T-helper 1 cell treated with Interleukin-12 subunit alpha and Interleukin-12 subunit beta and Interleukin-4 antibody, amounts not matched to agents 30 μg/mL and 1 μg/mL, for 36 hours (primary cell): ENCODE measurements at regions not wholly inside any gene's neighbourhood (a gene's known extent, or its start where the extent isn't known, plus 50 kb on each side); places are given as distances from the start of the nearest gene placed in this dataset.
"Not testable (repeated sequence)": the region's sequence is repeated elsewhere in the genome, so short reads cannot be mapped to it uniquely, and the experiment has no call there.

Source experiments
- H3K27ac Mint-ChIP-seq: one replicate; pipeline ENCODE4 v1.8.0; 2021; ENCODE audit warnings: mild to moderate bottlenecking, mixed read lengths
- H3K27me3 Mint-ChIP-seq: one replicate; pipeline ENCODE4 v1.8.0; 2021; ENCODE audit warnings: low read depth, mixed read lengths
- H3K36me3 Mint-ChIP-seq: one replicate; pipeline ENCODE4 v1.8.0; 2021; ENCODE audit warnings: low read depth, mixed read lengths
- H3K4me1 Mint-ChIP-seq: one replicate; pipeline ENCODE4 v1.8.0; 2021; ENCODE audit warnings: low read depth, mixed read lengths
- H3K4me3 Mint-ChIP-seq: one replicate; pipeline ENCODE4 v1.8.0; 2021; ENCODE audit warnings: mild to moderate bottlenecking, moderate library complexity, mixed read lengths
- H3K9me3 Mint-ChIP-seq: one replicate; pipeline ENCODE4 v1.8.0; 2021; ENCODE audit warnings: mixed read lengths

GRCh38 chr5:40206030-40206429 lies 473.7 kb upstream of the PTGER4 start:
- peaks cover 12% of the 10 kb centered on the region for H3K4me1 Mint-ChIP-seq
- peaks cover 8% of the 10 kb centered on the region for H3K36me3 Mint-ChIP-seq
- H3K4me3 Mint-ChIP-seq: no peak overlapping the region
- no peaks in the 10 kb centered on the region for H3K27me3 Mint-ChIP-seq
- H3K9me3 Mint-ChIP-seq: peaks cover 26% of the 10 kb centered on the region
- no peak overlapping the region for H3K27ac Mint-ChIP-seq

- Mint-ChIP-seq H3K36me3 (peaks cover 10% of the 10 kb centered on the region), H3K9me3 (peaks cover 26% of the 10 kb centered on the region), H3K4me3 (no peak overlapping the region), H3K27me3 (no peaks in the 10 kb centered on the region), H3K27ac (no peak overlapping the region), H3K4me1 (peaks cover 9% of the 10 kb centered on the region)
These were observed 475.6 kb upstream of the PTGER4 start for GRCh38 chr5:40204144-40204543.

DNA sequence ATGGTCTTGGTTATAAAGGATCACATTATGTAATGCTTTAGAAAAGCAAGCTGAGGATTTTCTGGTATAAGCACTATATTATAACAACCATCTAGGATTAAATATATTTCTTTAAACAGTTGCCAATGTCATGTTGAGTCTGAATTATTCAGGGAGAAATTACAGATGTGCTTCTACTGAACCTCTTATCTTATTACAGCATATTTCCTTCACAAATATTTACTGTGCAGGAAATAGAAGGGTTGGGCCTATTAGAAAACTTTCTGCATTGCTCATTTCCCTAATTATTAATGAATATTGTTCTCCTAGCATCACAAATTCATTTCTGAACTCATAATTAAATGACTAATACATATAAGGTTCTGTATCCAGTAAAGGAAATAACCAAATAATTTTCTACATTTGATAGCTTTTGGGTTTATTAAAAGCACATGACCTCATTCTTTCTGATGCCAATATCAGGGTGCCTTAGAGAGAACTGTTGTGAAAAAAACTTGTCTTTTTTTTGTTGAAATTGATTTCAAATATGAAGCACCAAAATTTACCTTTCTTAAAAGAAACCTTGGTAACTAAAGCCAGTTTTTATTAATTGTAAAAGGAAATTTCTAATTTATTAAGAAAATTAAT lies 476.8 kb upstream of the PTGER4 start:
- Mint-ChIP-seq H3K27me3 (no peaks in the 10 kb centered on the region), H3K4me3 (no peak overlapping the region), H3K4me1 (peaks cover 5% of the 10 kb centered on the region), H3K9me3 (peaks cover 24% of the 10 kb centered on the region), H3K27ac (no peak overlapping the region), H3K36me3 (peaks cover 5% of the 10 kb centered on the region)

DNA sequence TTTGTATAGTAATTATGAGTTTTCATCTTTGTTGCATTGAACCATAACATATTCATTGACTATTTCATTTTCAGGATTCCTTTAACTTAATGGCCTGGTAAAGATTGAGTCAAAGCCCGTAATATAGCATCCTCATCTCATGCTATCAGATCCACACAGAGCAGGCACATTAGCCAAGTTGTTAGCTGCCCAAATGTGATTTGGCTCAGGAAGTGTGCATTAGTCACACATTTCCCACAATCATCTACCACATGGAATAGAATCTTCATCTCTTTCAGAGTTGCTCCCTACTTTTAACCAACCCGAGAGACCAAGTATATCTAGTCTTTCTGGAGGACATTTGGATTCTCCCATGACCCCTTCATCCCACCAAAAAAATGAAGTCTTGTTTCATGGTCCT lies 481.0 kb upstream of the PTGER4 start:
- Mint-ChIP-seq H3K9me3 (peaks cover 22% of the 10 kb centered on the region), H3K27ac (no peak overlapping the region), H3K4me3 (no peak overlapping the region), H3K36me3 (peaks cover 4% of the 10 kb centered on the region), H3K4me1 (peaks cover 2% of the 10 kb centered on the region), H3K27me3 (no peaks in the 10 kb centered on the region)

GRCh38 chr5:40195574-40195973 lies 484.1 kb upstream of the PTGER4 start:
- H3K27me3 Mint-ChIP-seq, H3K4me1 Mint-ChIP-seq, H3K36me3 Mint-ChIP-seq, H3K27ac Mint-ChIP-seq, H3K4me3 Mint-ChIP-seq: not testable (repeated sequence)
- peaks cover 18% of the 10 kb centered on the region for H3K9me3 Mint-ChIP-seq

- H3K4me1 Mint-ChIP-seq: no peaks in the 10 kb centered on the region
- peaks cover 7% of the 10 kb centered on the region for H3K9me3 Mint-ChIP-seq
- H3K27ac Mint-ChIP-seq: no peak overlapping the region
- H3K36me3 Mint-ChIP-seq: peaks cover 3% of the 10 kb centered on the region
- H3K4me3 Mint-ChIP-seq: no peak overlapping the region
- no peaks in the 10 kb centered on the region for H3K27me3 Mint-ChIP-seq
These were observed 488.6 kb upstream of the PTGER4 start for GRCh38 chr5:40191150-40191549.

DNA sequence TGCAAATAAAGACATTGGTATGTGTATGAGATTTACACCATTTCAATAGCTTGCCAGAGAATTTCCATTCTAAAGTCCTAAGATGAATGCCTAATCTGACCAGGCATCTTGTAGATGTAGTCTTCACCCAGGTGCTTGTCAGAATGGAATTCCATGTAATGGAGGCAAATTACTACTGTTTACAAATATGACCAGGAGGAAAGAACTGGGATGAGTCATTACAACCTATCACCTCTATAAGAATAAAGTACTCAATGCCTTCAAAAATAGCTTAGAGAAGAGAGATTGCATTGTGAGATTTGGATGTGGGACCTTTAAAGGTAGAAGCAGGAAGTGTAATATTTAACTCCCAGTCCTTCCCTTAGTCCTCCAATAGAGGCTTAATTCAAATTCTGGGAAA lies 507.0 kb upstream of the PTGER4 start:
- Mint-ChIP-seq H3K27me3 (no peaks in the 10 kb centered on the region), H3K4me1 (no peaks in the 10 kb centered on the region), H3K9me3 (peaks cover 36% of the 10 kb centered on the region), H3K27ac (no peak overlapping the region), H3K36me3 (peaks cover 17% of the 10 kb centered on the region), H3K4me3 (no peak overlapping the region)

DNA sequence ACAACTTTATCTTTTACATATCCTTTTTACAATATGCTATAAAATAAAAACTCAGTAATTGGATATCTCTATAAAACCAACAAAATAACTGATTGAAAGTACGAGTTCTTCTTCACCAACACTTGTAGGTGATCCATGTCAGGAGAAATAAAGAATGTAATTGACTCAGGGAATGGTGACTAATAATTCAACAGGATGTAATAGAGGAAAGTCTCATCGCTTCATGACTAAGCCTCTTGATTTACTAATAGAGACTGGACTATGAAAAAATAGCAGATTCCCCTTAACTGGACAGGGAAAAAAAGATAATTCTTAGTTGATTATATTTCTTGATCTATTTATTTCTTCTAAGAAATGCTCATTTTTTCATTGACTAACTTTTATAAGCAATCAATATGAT lies 507.7 kb upstream of the PTGER4 start:
- Mint-ChIP-seq H3K27ac (no peak overlapping the region), H3K4me1 (no peaks in the 10 kb centered on the region), H3K9me3 (peaks cover 32% of the 10 kb centered on the region), H3K36me3 (peaks cover 16% of the 10 kb centered on the region), H3K4me3 (no peak overlapping the region), H3K27me3 (no peaks in the 10 kb centered on the region)

DNA sequence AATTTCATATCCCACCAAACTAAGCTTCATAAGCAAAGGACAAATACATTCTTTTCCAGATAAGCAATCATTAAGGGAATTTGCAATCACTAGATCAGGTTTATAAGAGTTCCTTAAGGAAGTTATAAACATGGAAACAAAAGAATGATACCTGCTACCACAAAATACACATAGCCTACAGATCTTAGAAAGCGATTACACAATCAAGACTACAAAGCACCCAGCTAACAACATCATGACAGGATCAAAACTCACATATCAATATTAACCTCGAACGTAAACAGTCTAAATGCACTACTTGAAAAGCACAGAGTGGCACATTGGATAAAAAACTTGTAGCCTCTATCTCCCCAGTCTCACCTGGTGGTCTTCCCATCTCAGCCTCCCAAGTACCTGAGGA lies 512.4 kb upstream of the PTGER4 start:
- H3K27ac Mint-ChIP-seq: no peak overlapping the region
- no peaks in the 10 kb centered on the region for H3K27me3 Mint-ChIP-seq
- peaks cover 18% of the 10 kb centered on the region for H3K9me3 Mint-ChIP-seq
- H3K36me3 Mint-ChIP-seq: peaks cover 9% of the 10 kb centered on the region
- H3K4me3 Mint-ChIP-seq: no peak overlapping the region
- peaks cover 6% of the 10 kb centered on the region for H3K4me1 Mint-ChIP-seq

- H3K36me3 Mint-ChIP-seq: peaks cover 9% of the 10 kb centered on the region
- H3K27me3 Mint-ChIP-seq: no peaks in the 10 kb centered on the region
- H3K4me3 Mint-ChIP-seq: no peak overlapping the region
- H3K27ac Mint-ChIP-seq: no peak overlapping the region
- peaks cover 6% of the 10 kb centered on the region for H3K4me1 Mint-ChIP-seq
- H3K9me3 Mint-ChIP-seq: peaks cover 18% of the 10 kb centered on the region
These were observed 512.9 kb upstream of the PTGER4 start for GRCh38 chr5:40166802-40167201.

DNA sequence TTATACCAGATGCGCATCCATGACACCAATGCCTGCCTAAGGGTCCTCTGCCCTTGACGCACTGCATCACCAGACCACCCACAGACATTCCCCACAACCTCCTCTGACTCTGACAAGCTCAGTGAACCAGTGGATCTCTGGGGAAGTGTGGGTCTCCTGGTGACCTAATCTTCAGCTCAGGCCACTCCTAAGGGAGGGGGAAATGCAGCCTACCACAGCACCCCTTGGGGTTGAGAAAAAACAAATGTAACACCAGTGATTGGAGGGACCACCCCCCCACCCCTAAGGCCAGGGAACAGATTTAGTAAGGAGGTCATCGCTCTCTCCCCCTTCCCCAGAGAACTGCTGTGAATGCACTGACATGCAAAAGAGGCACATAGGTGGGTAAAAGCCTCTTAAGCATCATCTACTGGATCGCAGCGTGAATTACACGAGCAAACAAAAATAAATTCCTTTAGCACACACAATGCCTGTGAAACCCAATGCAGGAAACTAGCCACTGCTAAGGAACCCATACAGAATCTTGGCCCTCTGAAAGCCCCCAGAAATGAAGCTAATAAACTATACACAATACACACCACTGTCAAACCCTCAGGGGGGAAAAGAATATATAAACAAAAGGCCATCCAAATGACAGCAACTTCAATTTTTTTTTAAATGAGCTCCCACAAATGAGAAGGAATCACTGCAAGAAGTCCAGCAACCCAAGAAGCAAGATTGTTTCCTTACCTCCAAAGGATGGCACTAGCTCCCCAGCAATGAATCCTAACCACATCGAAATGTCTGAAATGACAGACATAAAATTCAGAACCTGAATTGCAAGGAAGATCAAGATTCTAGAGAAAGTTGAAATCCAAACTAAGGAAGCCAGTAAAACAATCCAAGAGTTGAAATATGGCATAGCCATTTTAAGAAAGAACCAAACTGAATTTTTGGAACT lies 513.7 kb upstream of the PTGER4 start:
- H3K27ac Mint-ChIP-seq: no peak overlapping the region
- no peaks in the 10 kb centered on the region for H3K27me3 Mint-ChIP-seq
- peaks cover 6% of the 10 kb centered on the region for H3K4me1 Mint-ChIP-seq
- H3K9me3 Mint-ChIP-seq: peaks cover 18% of the 10 kb centered on the region
- no peak overlapping the region for H3K4me3 Mint-ChIP-seq
- peaks cover 9% of the 10 kb centered on the region for H3K36me3 Mint-ChIP-seq

- H3K27me3 Mint-ChIP-seq: no peaks in the 10 kb centered on the region
- no peak overlapping the region for H3K4me3 Mint-ChIP-seq
- H3K4me1 Mint-ChIP-seq: peaks cover 6% of the 10 kb centered on the region
These were observed 514.5 kb upstream of the PTGER4 start for GRCh38 chr5:40165106-40165788.

DNA sequence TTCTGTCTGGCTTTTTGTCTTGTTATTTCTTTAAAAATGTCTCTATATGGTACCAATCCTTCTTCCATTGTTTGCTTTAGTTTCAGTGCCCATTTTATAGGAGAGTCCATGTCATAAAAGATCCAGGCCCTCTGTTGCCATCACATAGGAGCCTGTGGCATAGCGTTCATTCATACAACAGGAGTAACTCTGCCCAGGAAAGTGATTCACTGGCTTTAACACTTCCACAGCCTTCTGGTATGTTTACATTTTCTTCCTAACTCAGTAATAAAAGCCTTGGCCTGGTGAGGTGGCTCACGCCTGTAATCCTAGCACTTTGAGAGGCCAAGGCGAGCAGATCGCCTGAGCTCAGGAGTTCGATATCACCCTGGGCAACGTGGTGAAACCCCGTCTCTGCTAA lies 519.3 kb upstream of the PTGER4 start:
- H3K4me1 Mint-ChIP-seq: no peaks in the 10 kb centered on the region
- no peaks in the 10 kb centered on the region for H3K36me3 Mint-ChIP-seq
- H3K27ac Mint-ChIP-seq: no peak overlapping the region
- H3K4me3 Mint-ChIP-seq: no peak overlapping the region
- H3K9me3 Mint-ChIP-seq: no peaks in the 10 kb centered on the region
- no peaks in the 10 kb centered on the region for H3K27me3 Mint-ChIP-seq

More at GRCh38 chr5:40165106-40165788, 514.5 kb upstream of the PTGER4 start:
- peaks cover 10% of the 10 kb centered on the region for H3K9me3 Mint-ChIP-seq
- H3K27ac Mint-ChIP-seq: no peak overlapping the region
- peaks cover 9% of the 10 kb centered on the region for H3K36me3 Mint-ChIP-seq

DNA sequence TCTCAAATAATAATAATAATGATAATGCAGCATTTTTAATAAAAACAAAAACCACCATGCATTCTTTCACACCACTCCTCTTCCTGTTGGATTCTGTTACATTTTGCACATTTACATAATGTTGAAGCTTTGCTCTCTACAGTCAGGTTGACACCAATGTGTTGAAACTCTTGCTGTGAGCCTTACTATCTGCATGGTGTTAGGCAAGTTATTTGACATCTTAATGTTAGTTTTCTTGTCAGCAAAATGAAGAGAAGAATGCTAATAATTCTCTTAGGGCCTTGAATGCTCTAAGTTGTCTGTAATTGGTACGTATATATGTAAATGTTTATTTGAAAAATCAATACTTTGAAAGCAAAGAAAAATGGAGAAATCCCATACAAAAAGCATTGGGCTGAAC lies 525.5 kb upstream of the PTGER4 start:
- no peaks in the 10 kb centered on the region for H3K27me3 Mint-ChIP-seq
- H3K27ac Mint-ChIP-seq: no peak overlapping the region
- H3K9me3 Mint-ChIP-seq: peaks cover 3% of the 10 kb centered on the region
- H3K4me1 Mint-ChIP-seq: peaks cover 8% of the 10 kb centered on the region
- H3K4me3 Mint-ChIP-seq: no peak overlapping the region
- peaks cover 2% of the 10 kb centered on the region for H3K36me3 Mint-ChIP-seq

DNA sequence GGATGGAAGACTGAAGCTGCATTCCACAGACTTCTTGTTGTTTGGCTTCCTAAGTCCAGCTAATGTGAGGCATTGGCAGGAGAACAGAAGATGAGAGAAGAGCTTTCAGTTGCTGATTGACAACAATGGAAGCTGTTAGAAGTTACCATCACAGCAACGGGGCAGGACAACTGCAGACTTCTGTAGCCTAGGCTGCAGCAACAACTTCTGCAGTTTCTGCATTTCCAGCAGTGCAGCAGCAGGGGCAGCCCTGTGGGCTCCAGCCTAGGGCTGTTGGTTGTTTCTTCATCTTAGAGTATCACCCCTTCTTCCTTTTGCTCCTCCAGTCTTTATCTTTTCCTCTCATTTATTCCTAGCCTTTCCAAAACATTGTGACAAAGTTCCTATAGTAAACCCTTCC lies 528.8 kb upstream of the PTGER4 start:
- H3K4me1 Mint-ChIP-seq: peaks cover 8% of the 10 kb centered on the region
- peaks cover 3% of the 10 kb centered on the region for H3K9me3 Mint-ChIP-seq
- no peaks in the 10 kb centered on the region for H3K27me3 Mint-ChIP-seq
- H3K4me3 Mint-ChIP-seq: peak overlapping the region; percentile 15
- H3K27ac Mint-ChIP-seq: no peak overlapping the region
- H3K36me3 Mint-ChIP-seq: peaks cover 2% of the 10 kb centered on the region
